Vagina (tissue), 2 donors: ENCODE measurements at regions not wholly inside any gene's neighbourhood (a gene's known extent, or its start where the extent isn't known, plus 50 kb on each side); places are given as distances from the start of the nearest gene placed in this dataset.

ENCODE experiments used
- CTCF ChIP-seq, 3 experiments: fragments of 450-650 bp in 2 of 3; fragments of 200-600 bp in 1 of 3; sonication (generic) in 1 of 3; IDR thresholded peaks; one replicate each; pipeline ENCODE4 v1.5.1; 2017 to 2019; ENCODE audit warnings: antibody characterized with exemption in 3 of 3, mild to moderate bottlenecking in 2 of 3, moderate library complexity in 2 of 3
- POLR2A ChIP-seq, 2 donors: fragments of 450-650 bp; IDR thresholded peaks; one replicate each; pipeline ENCODE4 v1.6.1; 2017; ENCODE audit warnings: antibody characterized with exemption in 2 of 2, mild to moderate bottlenecking in 2 of 2, moderate library complexity in 2 of 2

- TF ChIP-seq CTCF (IDR thresholded peaks at IDR 0.05): no peak
- no peak for TF ChIP-seq POLR2A (IDR thresholded peaks at IDR 0.05)
Measured at GRCh38 chrX:39019056-39019455, 217.8 kb downstream of the MID1IP1 start.
